ENCODE measurements at regions not wholly inside any gene's neighbourhood (a gene's known extent, or its start where the extent isn't known, plus 50 kb on each side); places are given as distances from the start of the nearest gene placed in this dataset.

GRCh38 chr6:29884261-29884660 is 56.6 kb downstream of the HLA-G start:
- no peak for DNase-seq (ENCODE audit: low read depth in 2 of 2)

- no peak for DNase-seq (ENCODE audit: low read depth in 2 of 2)
Observed at GRCh38 chr6:29886701-29887100, 55.6 kb upstream of the HLA-A start.

- DNase-seq (ENCODE audit: low read depth in 2 of 2), result no peak
Observed at GRCh38 chr6:29887330-29887818, 55.0 kb upstream of the HLA-A start.

GRCh38 chr6:29887819-29888776 is 54.2 kb upstream of the HLA-A start:
- DNase-seq (ENCODE audit: low read depth in 2 of 2), result peak; percentile 30 to 60
